ENCODE measurements at regions not wholly inside any gene's neighbourhood (a gene's known extent, or its start where the extent isn't known, plus 50 kb on each side); places are given as distances from the start of the nearest gene placed in this dataset.

DNA sequence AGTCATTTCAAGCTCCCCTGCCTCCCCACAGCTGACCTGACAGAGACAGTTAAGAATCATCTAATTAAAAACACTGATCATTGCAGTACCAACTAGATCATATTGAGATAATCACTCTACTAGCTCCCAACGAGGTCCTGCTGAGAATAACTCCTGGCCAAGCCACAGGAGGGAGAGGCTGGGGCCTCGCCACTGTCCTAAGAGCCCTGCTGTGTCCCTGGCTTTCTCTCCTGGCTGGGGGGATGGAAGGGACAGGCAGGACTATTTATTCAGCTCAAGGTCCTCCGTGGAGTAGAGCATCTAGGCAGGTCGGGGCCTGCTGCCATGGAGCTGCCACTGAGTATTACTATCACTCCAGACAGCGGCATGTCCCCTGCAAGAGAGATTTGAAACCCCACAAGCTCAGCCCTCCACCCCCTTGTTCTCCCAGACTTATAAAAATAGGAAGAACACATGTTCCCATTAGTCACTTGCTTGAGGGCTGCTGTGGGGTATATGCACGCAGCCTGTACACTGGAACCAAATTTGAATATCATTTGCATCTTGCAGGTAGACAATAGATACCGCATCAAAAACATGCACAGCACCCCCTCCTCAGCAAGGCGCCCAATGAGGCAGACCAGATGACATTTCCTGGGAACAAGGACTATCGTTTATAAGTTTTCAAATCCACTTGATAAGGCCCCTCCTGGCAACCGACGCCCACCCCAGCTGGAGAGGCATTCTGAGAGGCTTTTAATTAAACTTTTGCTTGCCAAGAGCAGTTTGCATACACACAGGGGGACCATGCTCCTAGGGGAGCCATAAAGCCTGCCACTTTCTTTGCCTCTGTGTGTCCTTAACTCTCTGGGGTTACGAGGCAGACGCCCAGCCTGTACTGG, 385.2 kb upstream of the ZFHX3 start:
- Histone ChIP-seq H3K27ac (ENCODE audit: low read length) (no peak overlapping the region), H3K4me2 (ENCODE audit: low read length) (no peak overlapping the region), H3K27me3 (ENCODE audit: low read length) (peaks cover 24% of the 10 kb centered on the region), H3K9me3 (ENCODE audit: low read length) (no peaks in the 10 kb centered on the region), H3K79me2 (ENCODE audit: low read length) (no peaks in the 10 kb centered on the region), H3K4me3 (ENCODE audit: low read length) (no peak overlapping the region), H4K20me1 (ENCODE audit: low read length) (no peaks in the 10 kb centered on the region), H3K9me2 (replicated peaks; ENCODE audit: low read length) (no peaks in the 10 kb centered on the region), H2AFZ (ENCODE audit: low read length) (no peak overlapping the region), H3F3A (ENCODE audit: low read length, unreplicated experiment) (no peaks in the 10 kb centered on the region), H3K36me3 (ENCODE audit: low read depth, low read length) (no peaks in the 10 kb centered on the region), H3K4me1 (ENCODE audit: insufficient read depth, low read length) (no peaks in the 10 kb centered on the region), H3K9ac (ENCODE audit: low read length) (no peak overlapping the region)
- intact Hi-C loops (cut with micrococcal nuclease) = no loop called here
- DNase-seq = no peak
- ChIA-PET CTCF (no interaction called here), POLR2A (ENCODE audit: unreplicated experiment) (no interaction called here)
- BruUV-seq (replicated peaks) = no TSS peak
- no peak for ATAC-seq
- no peak for TF ChIP-seq EZH2phosphoT487 (IDR thresholded peaks at IDR 0.05; ENCODE audit: borderline replicate concordance, low read length)
- TF ChIP-seq, protein P1, sequence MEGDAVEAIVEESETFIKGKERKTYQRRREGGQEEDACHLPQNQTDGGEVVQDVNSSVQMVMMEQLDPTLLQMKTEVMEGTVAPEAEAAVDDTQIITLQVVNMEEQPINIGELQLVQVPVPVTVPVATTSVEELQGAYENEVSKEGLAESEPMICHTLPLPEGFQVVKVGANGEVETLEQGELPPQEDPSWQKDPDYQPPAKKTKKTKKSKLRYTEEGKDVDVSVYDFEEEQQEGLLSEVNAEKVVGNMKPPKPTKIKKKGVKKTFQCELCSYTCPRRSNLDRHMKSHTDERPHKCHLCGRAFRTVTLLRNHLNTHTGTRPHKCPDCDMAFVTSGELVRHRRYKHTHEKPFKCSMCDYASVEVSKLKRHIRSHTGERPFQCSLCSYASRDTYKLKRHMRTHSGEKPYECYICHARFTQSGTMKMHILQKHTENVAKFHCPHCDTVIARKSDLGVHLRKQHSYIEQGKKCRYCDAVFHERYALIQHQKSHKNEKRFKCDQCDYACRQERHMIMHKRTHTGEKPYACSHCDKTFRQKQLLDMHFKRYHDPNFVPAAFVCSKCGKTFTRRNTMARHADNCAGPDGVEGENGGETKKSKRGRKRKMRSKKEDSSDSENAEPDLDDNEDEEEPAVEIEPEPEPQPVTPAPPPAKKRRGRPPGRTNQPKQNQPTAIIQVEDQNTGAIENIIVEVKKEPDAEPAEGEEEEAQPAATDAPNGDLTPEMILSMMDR (conservative IDR thresholded peaks at IDR 0.05; ENCODE audit: low read depth, low read length) = no peak
- TF ChIP-seq EZH2 (IDR thresholded peaks at IDR 0.05; ENCODE audit: low read length, unreplicated experiment) = no peak

DNA sequence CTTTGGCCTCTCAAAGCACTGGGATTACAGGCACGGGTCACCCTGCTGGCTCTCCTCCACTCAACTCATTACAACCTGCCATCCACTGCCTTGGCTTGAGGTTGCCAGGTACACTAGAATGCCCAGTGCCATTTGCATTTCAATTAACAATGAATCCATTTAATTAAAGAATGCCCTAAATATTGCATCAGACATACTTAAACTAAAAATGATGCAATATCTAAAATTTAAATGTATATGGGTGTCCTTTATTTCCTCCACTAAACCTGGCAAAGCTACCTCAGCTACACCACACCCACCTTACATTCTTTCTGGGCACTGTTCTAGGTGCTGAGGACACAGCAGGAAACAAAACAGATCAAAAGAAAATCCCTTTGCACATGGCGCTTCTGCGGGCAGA, 382.2 kb upstream of the ZFHX3 start:
- Histone ChIP-seq H4K20me1 (ENCODE audit: low read length) (no peaks in the 10 kb centered on the region), H3K9ac (ENCODE audit: low read length) (no peak overlapping the region), H3K36me3 (ENCODE audit: low read depth, low read length) (no peaks in the 10 kb centered on the region), H3K27me3 (ENCODE audit: low read length) (peaks cover 22% of the 10 kb centered on the region), H2AFZ (ENCODE audit: low read length) (no peak overlapping the region), H3K79me2 (ENCODE audit: low read length) (no peaks in the 10 kb centered on the region), H3K27ac (ENCODE audit: low read length) (no peak overlapping the region), H3K4me2 (ENCODE audit: low read length) (no peak overlapping the region), H3K9me3 (ENCODE audit: low read length) (no peaks in the 10 kb centered on the region), H3F3A (ENCODE audit: low read length, unreplicated experiment) (no peaks in the 10 kb centered on the region), H3K9me2 (replicated peaks; ENCODE audit: low read length) (no peaks in the 10 kb centered on the region), H3K4me3 (ENCODE audit: low read length) (no peak overlapping the region), H3K4me1 (ENCODE audit: insufficient read depth, low read length) (no peaks in the 10 kb centered on the region)
- ATAC-seq = no peak
- POLR2A ChIA-PET (ENCODE audit: unreplicated experiment) = no interaction called here
- no peak for TF ChIP-seq EZH2 (IDR thresholded peaks at IDR 0.05; ENCODE audit: low read length, unreplicated experiment)
- CTCF ChIA-PET = no interaction called here
- DNase-seq = no peak
- intact Hi-C loops (cut with micrococcal nuclease) = no loop called here
- no TSS peak for BruUV-seq (replicated peaks)

DNA sequence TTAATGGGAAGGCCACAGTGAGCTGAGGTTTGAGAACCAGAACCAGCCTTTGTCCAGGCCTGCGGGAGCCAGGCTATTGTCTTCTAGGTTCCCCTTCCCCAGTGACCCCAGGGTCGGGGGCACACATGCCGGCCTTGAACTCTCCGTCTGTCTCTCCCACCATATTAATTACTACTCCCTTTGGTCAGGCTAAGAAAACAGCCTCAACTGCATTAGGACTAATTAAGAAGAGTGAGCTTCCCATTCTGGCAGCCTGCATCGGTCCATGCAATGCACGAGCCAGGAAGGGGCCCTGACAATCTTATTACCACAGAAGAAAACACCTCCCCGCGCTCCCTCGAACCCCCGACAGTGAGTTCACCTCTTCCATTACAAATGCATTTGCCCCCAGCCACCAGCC, 380.2 kb upstream of the ZFHX3 start:
- DNase-seq (no peak), ATAC-seq (no peak)
- H3K36me3 ChIP-seq (ENCODE audit: low read depth, low read length) = no peaks in the 10 kb centered on the region
- BruUV-seq (replicated peaks) = no TSS peak
- no peaks in the 10 kb centered on the region for H4K20me1 ChIP-seq (ENCODE audit: low read length)
- H3K79me2 ChIP-seq (ENCODE audit: low read length) = no peaks in the 10 kb centered on the region
- H3K9me2 ChIP-seq (replicated peaks; ENCODE audit: low read length) = no peaks in the 10 kb centered on the region
- H3K4me1 ChIP-seq (ENCODE audit: insufficient read depth, low read length) = no peaks in the 10 kb centered on the region
- intact Hi-C loops (cut with micrococcal nuclease) = no loop called here
- H3F3A ChIP-seq (ENCODE audit: low read length, unreplicated experiment) = no peaks in the 10 kb centered on the region
- ChIA-PET CTCF (no interaction called here), POLR2A (ENCODE audit: unreplicated experiment) (no interaction called here)
- TF ChIP-seq EZH2phosphoT487 (IDR thresholded peaks at IDR 0.05; ENCODE audit: borderline replicate concordance, low read length) (no peak), EZH2 (IDR thresholded peaks at IDR 0.05; ENCODE audit: low read length, unreplicated experiment) (no peak)
- TF ChIP-seq, protein P1 (conservative IDR thresholded peaks at IDR 0.05; ENCODE audit: low read depth, low read length) = no peak
- no peak overlapping the region for H3K27ac ChIP-seq (ENCODE audit: low read length)
- H3K4me2 ChIP-seq (ENCODE audit: low read length) = no peak overlapping the region
- H3K27me3 ChIP-seq (ENCODE audit: low read length) = peaks cover 15% of the 10 kb centered on the region
- H2AFZ ChIP-seq (ENCODE audit: low read length) = no peak overlapping the region
- H3K4me3 ChIP-seq (ENCODE audit: low read length) = no peak overlapping the region
- H3K9ac ChIP-seq (ENCODE audit: low read length) = no peak overlapping the region
- H3K9me3 ChIP-seq (ENCODE audit: low read length) = no peaks in the 10 kb centered on the region

Data from PC-3 (cell line).